Panc1 (cell line): ENCODE measurements at regions not wholly inside any gene's neighbourhood (a gene's known extent, or its start where the extent isn't known, plus 50 kb on each side); places are given as distances from the start of the nearest gene placed in this dataset.

Experiments
- ATAC-seq: fragments of 200-7000 bp; cut with Tn5 transposase; 2 replicates; pipeline ENCODE4 v1.9.1; 2020; ENCODE audit warnings: mild to moderate bottlenecking, moderate library complexity
- BruUV-seq: library from RNA; stranded (reverse); fragments of 400-500 nt; replicated peaks from 2 replicates; lab custom pipeline; 2021; lab: Mats Ljungman, UMichigan
- CTCF ChIA-PET: fragments of 300-600 bp; sonication (Branson Sonifier 250); formaldehyde crosslinking; loops from one replicate; lab custom pipeline; 2022; ENCODE audit warnings: antibody characterized with exemption; lab: Charles Lee
- POLR2A ChIA-PET: fragments of 300-600 bp; sonication (Branson Sonifier 250); formaldehyde crosslinking; loops from one replicate; lab custom pipeline; 2022; ENCODE audit warnings: antibody characterized with exemption; lab: Charles Lee
- DNase-seq: peaks from one replicate; pipeline ENCODE4 v3.0.0-alpha.2; 2010; ENCODE audit warnings: low read depth, low spot score
- H3K27ac ChIP-seq: 2 replicates; pipeline ENCODE4 v1.5.1; 2011; ENCODE audit warnings: mild to moderate bottlenecking, low read length, inconsistent platforms
- H3K27me3 ChIP-seq: fragments of 200-500 bp; sonication (Bioruptor generic); 2 replicates; pipeline ENCODE4 v1.6.0; 2014; ENCODE audit warnings: low read length, inconsistent platforms; ENCODE audit not compliant: control insufficient read depth, insufficient read depth
- H3K36me3 ChIP-seq: fragments of 200-500 bp; sonication (Bioruptor generic); 2 replicates; pipeline ENCODE4 v1.5.1; 2014; ENCODE audit warnings: inconsistent platforms, mild to moderate bottlenecking, low read length, moderate library complexity; ENCODE audit not compliant: control insufficient read depth, insufficient read depth
- H3K4me1 ChIP-seq: 2 replicates; pipeline ENCODE4 v1.5.1; 2011; ENCODE audit warnings: inconsistent platforms, mild to moderate bottlenecking, low read length, moderate library complexity; ENCODE audit not compliant: control insufficient read depth, insufficient read depth
- H3K4me3 ChIP-seq, 2 experiments: 2 replicates each; pipeline ENCODE4 v1.5.1; 2011 to 2012; ENCODE audit warnings: low read depth in 2 of 2, low read length in 2 of 2, mild to moderate bottlenecking in 2 of 2, inconsistent platforms in 1 of 2, moderate library complexity in 1 of 2
- H3K9me3 ChIP-seq: fragments of 200-500 bp; sonication (Bioruptor generic); 2 replicates; pipeline ENCODE4 v1.5.1; 2014; ENCODE audit warnings: low read depth, mild to moderate bottlenecking, inconsistent platforms, low read length, moderate library complexity; ENCODE audit not compliant: control insufficient read depth, insufficient read depth
- CTCF ChIP-seq: fragments of 450-650 bp; IDR thresholded peaks from 2 replicates; pipeline ENCODE4 v1.5.1; 2017; ENCODE audit warnings: mild to moderate bottlenecking
- POLR2AphosphoS5 ChIP-seq: IDR thresholded peaks from 2 replicates; pipeline ENCODE4 v1.6.1; 2012; ENCODE audit warnings: mild to moderate bottlenecking, low read depth, low read length, moderate library complexity
- REST ChIP-seq, 2 experiments: IDR thresholded peaks; 2 replicates each; pipeline ENCODE4 v1.6.1; 2011 to 2012; ENCODE audit warnings: low read depth in 2 of 2, control low read depth in 1 of 2, low read length in 1 of 2, mild to moderate bottlenecking in 1 of 2, moderate library complexity in 1 of 2; ENCODE audit not compliant: insufficient read depth in 1 of 2
- SIN3A ChIP-seq: IDR thresholded peaks from 2 replicates; pipeline ENCODE4 v1.6.1; 2012; ENCODE audit warnings: low read depth, mild to moderate bottlenecking, low read length, moderate library complexity, borderline replicate concordance; ENCODE audit not compliant: insufficient read depth
- TCF7L2 ChIP-seq: IDR thresholded peaks from 2 replicates; pipeline ENCODE4 v1.6.1; 2011; ENCODE audit warnings: mild to moderate bottlenecking, low read depth, low read length, inconsistent platforms
- in situ Hi-C: cut with HindIII; loops from 2 replicates; pipeline ENCODE4 v1.10.0; 2016; ENCODE audit warnings: low sequenced_read_pairs, low pct_unique_long_range_greater_than_20kb
- intact Hi-C: fragments of 100-400 bp; cut with micrococcal nuclease; formaldehyde crosslinking; loops from one replicate; pipeline ENCODE4 v1.10.0; 2022; ENCODE audit not compliant: unreplicated experiment

GRCh38 chr13:109408591-109409382 lies 377.6 kb downstream of the IRS2 start:
- ATAC-seq, result no peak
- H3K27ac ChIP-seq, result no peak overlapping the region
- no peaks in the 10 kb centered on the region for H3K36me3 ChIP-seq
- in situ Hi-C loops (no loop called here), intact Hi-C loops (no loop called here)
- no peaks in the 10 kb centered on the region for H3K27me3 ChIP-seq
- no peak for DNase-seq
- H3K4me3 ChIP-seq, result no peak overlapping the region
- H3K9me3 ChIP-seq, result no peaks in the 10 kb centered on the region
- no TSS peak for BruUV-seq
- CTCF ChIA-PET, result no interaction called here
- no peak for TF ChIP-seq POLR2AphosphoS5
- TF ChIP-seq CTCF, result no peak
- no peak for TF ChIP-seq TCF7L2
- TF ChIP-seq REST (IDR thresholded peaks at IDR 0.05; ENCODE audit: insufficient read depth in 1 of 2, low read depth in 2 of 2, low read length in 1 of 2), result no peak
- no peak for TF ChIP-seq SIN3A
- POLR2A ChIA-PET, result no interaction called here
- H3K4me1 ChIP-seq, result no peaks in the 10 kb centered on the region; the same call in 1 of the 2 replicates

- BruUV-seq, result no TSS peak
- in situ Hi-C loops, result no loop called here
- no peak for TF ChIP-seq TCF7L2
- TF ChIP-seq REST (IDR thresholded peaks at IDR 0.05; ENCODE audit: insufficient read depth in 1 of 2, low read depth in 2 of 2, low read length in 1 of 2), result no peak
- TF ChIP-seq CTCF, result no peak
- no peak for TF ChIP-seq POLR2AphosphoS5
- TF ChIP-seq SIN3A, result no peak
Observed at GRCh38 chr13:109406376-109406992, 379.9 kb downstream of the IRS2 start.

More at GRCh38 chr13:109406376-109406992, 379.9 kb downstream of the IRS2 start:
- no peaks in the 10 kb centered on the region for H3K36me3 ChIP-seq
- no peak overlapping the region for H3K27ac ChIP-seq
- DNase-seq (no peak), ATAC-seq (no peak)
- H3K27me3 ChIP-seq, result no peaks in the 10 kb centered on the region
- CTCF ChIA-PET, result no interaction called here
- no peaks in the 10 kb centered on the region for H3K4me1 ChIP-seq
- POLR2A ChIA-PET, result no interaction called here
- no peak overlapping the region for H3K4me3 ChIP-seq
- H3K9me3 ChIP-seq, result no peaks in the 10 kb centered on the region
- intact Hi-C loops, result no loop called here
